ENCODE measurements at regions not wholly inside any gene's neighbourhood (a gene's known extent, or its start where the extent isn't known, plus 50 kb on each side); places are given as distances from the start of the nearest gene placed in this dataset.
"Not testable (repeated sequence)": the region's sequence is repeated elsewhere in the genome, so short reads cannot be mapped to it uniquely, and the experiment has no call there.

DNA sequence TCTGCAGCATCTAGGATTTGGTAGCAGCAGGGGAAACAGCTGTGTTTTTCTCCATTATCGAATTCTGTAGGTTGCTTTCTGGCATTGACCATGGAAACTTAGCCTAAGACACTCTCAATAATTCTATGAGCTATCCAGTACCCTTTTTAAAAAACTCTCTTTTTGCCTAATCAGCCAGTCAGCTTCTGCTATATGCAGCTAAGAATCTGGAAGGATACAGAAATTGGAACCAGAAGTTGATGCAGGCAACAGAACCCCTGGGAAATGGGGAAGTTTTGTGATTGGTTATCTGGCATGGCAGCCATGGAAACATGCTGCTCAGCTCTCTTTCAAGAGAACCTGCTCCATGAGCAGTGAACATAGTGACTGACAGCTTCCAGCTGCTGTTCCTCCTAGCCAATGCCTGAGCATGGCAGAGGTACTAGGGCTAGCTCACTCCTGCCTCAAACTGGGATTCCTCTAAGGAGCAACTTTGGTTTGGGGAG lies 417.6 kb upstream of the MAOA start:
- DNase-seq = no peak

DNA sequence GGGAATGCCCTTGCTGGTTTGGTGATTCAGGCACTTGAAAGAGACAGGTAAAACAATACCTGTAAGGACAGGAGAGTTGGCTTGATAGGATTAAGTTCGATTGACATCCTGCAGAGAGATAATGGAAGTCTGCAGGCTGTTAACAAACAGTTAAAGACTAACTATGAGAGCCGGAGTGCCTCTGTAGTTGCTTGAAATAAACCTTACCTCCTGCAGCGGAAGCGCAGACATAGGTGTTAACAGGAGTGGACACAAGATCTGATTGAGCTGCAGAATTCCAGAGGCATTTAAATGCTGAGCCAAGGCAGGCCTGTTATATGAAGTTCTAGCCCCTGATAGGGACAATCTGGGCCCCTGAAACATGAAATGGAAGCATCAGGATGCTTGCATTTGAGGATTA lies 416.7 kb upstream of the MAOA start:
- DNase-seq = no peak

DNA sequence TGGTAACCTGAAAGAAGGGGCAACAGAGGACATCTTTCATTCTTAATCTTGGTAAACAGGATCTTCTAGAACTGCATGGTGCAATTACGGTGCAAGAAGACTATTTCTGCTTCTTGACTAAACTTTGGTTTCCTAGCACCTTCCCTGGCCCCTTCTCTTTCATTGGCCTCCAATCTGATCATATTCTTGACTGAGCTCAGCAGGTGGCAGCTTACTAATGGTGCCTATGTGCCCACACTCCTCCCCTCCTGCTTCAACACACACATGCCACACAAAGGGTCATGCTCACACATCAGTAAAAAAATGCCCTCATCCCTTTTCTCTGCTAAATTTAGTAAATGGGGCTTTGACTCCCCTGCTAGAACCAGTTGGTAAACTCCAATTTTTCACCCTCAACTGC lies 400.5 kb upstream of the MAOA start:
- no peak for DNase-seq

DNA sequence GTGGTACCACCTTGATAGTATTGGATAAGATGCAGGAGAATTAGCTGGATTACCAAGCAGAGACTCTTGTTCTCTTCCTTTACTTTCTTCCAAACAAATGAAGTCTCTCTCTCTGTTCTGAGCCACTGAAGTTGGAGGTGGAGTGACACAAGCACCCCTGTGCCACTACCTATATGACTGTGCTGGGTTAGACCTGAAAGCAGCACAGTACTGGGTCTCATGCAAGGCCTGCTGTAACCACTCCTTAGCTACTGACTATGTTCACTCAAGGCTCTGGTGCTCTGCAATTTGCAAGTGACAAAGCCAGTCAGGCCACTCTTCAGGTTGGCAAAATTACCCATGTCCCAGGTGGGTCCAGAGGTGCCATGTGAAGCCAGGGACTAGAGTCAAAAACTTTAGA lies 389.6 kb upstream of the MAOA start:
- DNase-seq = no peak

DNA sequence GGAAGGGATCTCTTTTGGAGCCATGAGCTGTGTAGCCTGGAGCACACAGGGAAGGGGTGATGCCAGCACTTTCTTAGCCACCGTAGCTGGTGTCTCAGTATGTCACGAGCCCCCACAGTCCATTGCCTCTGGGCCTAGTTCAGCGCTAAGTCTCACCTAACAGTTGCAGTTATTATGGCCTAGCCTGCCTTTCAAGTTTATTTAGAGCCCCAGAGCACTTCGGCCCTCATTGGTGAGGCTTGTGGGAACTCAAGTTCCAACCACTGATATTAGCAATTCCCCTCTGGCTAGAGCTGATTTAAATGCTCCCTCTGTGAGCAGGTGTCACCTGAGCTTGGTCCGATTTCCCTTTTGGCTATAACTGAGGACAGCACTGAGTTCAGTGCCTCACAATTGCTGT lies 388.4 kb upstream of the MAOA start:
- DNase-seq = no peak

DNA sequence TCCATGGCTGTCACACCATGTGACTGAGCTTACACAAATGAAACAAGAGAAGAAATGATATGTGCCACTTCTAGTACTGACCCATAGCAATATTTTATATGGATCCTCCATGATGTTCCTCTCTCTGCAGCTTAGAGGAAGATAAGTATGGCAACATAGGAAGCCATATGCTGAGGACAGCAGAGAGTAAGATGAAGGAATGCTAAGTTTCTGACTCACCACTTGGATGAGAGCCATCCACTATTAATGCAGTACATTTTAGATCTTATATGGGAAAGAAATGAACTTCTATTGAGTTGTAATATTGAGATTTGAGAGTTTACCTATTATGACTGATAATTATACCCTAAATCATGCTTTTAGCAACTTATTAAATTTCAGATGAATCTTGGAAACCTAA lies 386.9 kb upstream of the MAOA start:
- DNase-seq = no peak

DNA sequence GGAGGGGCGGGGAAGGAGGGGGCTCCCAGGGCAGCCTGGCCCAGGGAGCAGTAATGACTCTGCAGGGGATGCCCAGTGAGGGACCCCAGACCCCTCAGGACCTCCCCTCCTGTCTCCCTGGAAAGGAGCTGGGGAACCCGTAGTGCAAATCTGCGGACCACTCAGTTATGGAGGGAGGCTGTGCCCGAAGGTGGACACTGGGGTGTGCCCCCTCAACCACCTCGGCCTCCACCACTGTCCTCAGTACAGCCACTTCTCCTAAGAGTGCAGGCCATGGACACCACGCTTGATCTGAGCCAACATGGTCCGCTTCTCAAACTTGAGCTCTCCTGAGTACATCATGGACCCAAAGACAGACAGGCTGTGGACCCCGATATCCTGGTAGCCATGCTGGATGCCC lies 378.2 kb upstream of the MAOA start:
- DNase-seq = no peak

DNA sequence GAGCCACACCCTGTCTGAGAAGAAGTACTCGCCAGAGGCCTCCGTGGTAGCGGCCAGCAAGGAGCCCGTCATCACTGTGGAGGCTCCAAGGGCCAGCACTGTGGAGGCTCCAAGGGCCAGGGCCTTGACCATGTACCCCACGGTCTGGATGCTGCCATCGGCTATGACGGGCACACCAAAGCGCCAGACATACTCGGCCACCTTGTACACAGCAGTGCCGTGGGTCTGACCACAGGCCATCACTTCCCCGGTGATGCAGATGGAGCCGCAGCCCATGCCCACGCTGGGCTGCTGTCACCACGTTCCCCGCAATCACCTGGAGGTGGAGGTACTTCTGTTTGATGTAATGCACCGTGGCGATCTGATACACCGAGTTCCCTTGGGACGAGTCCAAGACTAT lies 377.7 kb upstream of the MAOA start:
- DNase-seq = no peak

DNA sequence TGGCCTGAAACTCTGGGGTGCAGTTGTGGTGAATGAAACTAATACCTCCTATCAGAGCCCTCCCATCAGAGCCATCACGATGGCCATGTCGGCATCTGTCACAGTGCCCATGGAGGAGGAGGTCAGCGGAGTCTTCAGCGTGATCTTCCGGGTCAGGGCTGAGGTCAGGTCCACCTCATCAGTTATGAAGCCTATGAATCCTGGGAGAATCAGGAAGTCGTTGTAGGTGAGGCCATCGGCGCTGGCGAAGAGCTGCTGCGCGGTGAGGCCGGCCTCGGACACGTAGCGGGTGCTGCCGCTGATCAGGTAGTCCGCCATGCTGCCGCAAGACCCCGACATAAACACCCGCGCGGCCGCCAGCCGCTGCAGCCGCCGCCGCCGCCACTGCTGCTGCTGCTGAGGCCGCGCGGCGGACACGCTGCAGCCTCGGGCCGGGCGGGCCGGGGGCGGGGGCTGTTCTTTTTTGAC lies 376.7 kb upstream of the MAOA start:
- DNase-seq = no peak

DNA sequence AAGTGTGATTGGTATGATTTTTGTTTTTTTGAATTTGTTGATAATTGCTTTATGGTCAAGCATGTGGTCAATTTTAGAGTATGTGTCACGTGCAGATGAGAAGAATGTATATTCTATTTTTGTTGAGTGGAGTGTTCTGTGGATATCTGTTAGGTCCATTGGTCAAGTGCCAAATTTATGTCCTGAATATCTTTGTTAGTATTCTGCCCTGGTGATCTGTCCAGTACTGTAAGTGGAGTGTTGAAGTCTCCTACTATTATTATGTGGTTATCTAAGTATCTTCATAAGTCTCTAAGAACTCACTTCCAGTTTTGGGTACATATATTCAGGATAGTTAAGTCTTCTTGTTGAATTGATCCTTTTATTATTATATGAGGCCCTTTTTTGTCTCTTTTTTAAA lies 372.9 kb upstream of the MAOA start:
- DNase-seq = no peak

DNA sequence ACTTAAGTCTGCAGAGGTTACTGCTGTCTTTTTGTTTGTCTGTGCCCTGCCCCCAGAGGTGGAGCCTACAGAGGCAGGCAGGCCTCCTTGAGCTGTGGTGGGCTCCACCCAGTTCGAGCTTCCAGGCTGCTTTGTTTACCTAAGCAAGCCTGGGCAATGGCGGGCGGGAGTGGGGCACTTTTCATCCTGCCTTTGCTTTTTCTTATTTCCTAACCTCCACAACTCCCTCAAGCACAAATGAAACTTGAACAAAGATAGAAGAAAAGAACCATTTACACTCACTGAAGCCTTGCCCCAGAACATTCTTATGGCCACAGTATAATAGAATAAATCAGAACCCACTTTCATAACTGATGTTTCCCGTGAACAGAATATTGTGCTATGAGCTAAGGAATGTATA lies 344.5 kb upstream of the MAOA start:
- DNase-seq = not testable (repeated sequence)

DNA sequence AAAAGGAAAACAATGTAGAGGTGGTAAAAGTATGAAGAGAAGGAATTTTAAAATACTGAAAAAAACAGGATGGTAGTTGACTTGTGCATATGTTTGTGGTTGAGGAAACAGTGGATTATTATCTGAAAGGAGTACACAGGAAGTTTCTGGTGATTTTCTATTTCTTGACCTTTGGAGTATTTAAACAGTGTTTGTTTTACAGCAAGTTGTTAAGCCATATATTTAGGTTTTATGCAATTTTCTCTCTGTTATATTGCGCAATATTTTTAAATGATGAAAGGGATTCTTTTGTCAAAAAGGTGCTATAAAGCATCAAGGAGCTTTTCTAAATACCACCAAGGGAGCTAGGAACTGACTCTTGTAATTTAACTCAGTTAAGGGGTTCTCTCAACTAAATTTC lies 343.1 kb upstream of the MAOA start:
- DNase-seq = no peak

DNA sequence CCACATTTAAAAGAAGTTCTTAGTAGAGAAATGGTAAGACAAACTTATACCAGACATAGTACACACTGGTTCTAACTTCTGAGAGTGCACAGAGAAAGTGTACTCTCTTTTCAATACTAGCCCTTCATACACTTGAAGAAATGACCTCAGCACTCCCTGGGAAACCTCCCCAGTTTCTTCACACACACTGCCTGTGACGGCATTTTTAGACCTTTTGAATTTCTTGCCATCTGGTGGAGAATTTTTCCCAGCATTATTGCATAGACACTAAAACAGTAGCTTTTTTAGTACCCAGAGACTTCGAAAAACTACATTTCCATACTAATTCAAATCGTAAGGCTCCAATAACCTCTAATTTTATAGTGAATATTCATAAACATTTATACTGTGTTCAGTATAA lies 341.6 kb upstream of the MAOA start:
- DNase-seq = no peak

DNA sequence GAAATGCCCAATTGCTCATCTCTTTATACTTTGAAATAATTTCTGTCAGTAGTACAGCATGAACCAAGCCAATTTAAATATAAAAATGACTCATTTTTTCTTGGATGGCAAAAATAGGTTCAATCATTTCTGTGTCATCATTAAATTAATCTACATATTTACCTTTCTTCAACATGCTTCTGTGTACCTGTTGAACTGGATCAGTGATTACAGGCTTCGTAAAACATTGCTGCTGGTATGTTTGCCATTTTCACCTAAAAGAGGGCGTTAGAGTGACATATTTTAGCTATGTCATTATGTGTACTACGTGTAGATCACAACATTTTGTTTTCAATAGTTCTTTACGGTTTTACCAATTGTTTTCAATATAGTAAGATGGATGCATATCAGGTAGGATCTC lies 340.5 kb upstream of the MAOA start:
- DNase-seq = no peak

DNA sequence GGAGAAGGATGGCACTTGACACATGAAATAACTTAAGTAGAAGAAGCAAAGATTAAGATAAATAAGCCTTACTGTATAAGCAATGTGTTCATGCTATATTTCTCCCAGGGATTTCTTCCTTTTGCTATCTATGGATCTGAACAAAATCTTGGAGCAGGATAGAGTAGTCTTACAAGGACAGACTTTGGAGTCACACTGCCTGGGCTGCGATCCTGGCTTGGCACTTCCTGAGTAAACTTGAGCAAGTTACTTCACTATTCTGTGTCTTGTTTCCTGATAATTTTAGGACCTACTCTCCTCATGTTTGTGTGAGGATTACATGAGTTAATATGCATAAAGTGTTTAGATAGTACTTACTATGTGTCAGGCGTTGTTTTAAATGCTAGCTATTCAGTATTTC lies 340.0 kb upstream of the MAOA start:
- DNase-seq = no peak

DNA sequence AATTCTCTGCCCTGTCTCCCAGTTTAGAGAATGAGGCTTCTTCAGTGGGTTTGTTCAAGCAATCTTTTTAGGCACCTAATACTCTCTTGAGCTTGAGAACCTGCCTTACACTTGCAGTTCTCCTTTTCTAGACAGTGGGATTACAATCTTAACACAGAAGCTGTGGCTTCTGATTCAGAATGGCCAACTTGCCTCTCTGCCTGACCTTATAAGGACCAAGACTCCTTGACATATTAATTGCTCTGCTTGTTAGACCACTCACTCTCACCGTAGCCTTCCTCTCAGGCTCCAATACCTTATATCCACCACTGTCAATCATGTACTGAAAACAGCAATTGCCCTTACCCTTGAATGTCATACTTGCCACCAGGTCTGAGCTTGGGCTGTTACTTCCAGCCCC lies 338.7 kb upstream of the MAOA start:
- no peak for DNase-seq

DNA sequence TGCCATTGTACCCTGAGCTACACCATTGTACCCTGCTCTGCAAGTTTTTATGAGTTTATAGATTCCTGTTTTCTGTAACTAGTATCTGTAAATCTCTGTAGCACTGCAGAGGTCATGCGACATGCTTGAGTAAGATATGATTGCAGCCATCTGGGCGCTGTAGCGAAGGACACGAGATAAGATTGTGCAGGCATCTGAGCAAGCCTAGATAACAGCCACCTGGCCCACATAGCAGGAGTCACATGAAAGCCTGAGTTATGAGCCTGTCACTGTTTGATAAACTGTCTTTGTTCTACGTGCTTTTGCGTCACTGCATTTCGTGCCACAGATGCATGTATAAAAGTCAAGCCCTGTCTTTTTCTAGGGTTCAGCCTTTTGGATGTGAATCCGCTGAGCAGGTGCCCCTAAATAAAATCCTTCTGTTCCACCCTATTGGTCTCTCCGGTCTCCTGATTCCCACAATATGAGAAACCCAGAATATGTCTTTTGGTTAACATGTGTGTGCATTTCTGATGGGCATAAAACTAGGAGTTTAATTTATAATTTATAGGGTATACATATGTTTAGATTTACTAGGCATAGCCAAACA lies 327.6 kb upstream of the MAOA start:
- DNase-seq = no peak

DNA sequence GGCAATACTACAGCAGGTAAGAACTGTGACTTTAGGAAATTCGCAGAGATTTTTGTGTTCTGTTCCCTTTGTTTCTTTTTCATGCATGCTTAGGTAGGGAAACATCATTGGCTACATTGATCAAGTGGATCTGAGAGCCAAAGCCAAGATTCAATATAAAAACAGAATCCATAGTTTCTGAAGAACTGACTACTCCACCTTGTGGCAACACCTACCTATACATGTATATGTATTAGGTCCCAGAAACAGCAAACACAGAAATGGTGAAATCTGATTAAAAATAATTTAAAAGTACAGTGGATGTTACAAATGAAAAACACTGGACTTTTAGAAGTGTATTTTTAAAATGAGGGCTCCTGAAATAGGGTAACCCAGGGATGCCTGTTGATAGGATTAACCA lies 322.6 kb upstream of the MAOA start:
- no peak for DNase-seq

DNA sequence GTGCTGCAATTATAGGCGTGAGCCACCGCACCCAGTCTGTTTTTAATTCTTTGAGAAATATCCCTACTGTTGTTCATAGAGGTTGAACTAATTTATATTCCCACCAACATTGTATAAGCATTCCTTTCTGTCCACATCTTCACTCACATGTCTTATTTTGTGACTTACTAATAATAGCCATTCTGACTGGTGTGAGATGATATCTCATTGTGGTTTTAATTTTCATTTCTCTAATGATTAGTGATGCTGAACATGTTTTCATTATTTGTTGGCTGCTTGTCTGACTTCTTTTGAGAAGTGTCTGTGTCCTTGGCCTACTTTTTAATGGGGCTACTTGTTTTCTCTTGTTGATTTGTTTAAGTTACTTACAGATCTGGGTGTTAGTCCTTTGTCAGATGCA lies 310.9 kb upstream of the MAOA start:
- DNase-seq = no peak

DNA sequence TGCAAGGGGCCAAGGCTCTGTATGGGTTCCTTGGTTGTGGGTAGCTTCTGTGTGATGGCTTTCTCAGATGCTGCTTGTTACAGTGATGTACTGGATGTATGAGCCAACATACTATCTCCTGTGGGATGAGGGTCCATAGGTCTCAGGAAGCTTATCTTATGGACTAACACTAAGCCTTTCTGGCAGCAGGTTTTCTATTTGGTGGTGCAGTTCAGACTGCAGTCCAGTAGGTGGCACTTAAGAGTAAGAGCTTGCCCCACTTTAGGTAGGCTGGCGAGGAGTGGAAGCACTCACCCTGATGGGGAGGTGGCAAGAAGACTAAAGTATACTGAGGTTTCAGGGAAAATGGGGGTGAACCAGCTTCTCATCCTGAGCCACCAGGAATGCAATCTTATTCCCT lies 306.7 kb upstream of the MAOA start:
- DNase-seq = peak in 1 of 2 experiments; percentile 3

DNA sequence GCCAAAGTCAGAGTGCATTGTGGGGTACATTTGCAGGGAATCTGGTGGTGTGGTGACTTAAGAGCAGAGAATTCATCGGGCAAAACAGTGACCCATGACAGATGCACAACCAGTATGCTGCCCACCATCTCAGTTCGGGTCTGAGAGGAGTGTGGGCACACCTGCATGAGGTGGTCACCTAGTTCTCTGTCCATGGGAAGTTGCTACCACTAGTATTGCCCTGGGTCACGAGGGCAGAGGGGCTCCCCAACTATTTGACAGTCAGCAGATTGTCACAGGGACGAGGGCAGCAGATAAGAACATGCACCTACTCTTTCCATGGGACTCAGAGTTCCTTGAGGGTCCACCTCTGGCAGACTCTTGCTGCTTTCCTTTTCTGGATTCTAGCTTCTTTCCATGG lies 305.2 kb upstream of the MAOA start:
- no peak for DNase-seq

DNA sequence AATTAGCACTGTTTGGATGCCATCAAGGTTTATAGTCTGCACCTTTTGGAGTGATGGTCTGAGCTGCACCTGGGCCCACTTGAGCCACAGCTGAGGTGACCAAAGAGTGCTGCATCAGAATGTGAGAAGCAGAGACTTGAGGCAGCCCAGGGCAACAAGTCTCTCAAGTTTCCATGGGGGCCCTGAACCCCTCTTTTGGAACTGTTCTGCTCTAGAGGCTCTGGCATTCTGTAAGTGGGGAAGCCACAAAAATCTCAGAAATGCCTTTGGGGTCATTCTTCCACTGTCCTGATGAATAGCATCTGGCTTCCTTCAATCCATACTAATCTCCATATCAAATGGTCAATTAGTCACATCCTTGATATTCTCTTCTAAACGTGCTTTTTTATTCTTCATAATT lies 298.4 kb upstream of the MAOA start:
- DNase-seq = no peak

DNA sequence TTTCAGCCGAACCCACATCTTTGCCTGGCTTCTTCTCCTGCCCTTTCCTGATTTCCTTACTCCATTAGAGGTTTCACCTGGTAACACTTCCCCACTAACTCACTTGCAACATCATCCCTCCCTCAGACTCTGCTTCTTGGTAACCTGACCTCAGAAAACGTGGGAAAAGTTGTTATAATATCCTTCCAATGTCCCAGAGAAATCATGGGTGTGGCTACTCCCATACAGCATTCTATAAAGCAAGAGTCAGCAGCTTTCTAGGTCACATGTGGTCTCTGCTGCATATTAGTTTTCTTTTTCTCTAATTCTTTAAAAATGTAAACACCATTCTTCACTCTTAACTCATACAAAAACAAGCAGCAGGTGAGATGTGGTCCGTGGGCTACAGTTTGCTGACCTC lies 283.1 kb upstream of the MAOA start:
- no peak for DNase-seq

DNA sequence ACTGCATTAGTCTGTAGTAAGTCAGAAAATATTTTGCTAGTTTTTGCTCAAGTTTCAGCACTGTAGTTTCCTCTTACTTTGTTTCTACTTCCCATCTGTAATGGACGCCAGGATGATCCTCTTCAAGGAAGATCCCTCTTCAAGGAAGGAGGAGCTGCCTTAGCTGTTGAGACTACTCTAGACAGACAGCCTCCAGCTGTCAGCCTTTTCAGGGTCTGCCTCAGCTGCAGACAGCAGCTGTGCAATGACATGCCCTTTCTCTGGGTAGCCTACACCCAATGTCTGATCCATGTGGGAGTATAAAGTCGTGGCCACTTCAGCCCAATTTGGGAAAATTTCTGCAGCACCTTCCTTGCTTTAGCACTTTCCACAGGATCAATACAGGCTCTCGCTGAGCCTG lies 281.0 kb upstream of the MAOA start:
- no peak for DNase-seq

DNA sequence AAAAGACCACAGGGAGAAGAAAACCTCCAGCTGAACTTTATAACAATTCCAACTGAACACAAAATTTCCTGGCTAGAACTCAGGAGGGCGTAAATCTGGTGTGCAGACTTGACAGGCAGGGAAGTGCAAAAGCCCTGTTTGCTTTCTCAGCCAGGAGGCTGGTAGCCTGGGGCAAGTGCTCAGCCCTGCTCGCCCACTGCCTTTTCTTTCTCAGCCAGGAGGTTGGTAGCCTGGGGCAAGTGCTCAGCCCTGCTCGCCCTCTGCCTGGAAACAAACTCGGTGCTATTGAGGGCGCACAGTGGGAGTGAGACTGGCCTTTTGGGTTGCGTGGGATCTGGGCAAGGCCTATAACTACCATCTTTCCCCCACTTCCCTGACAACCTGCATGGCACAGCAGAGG lies 275.4 kb upstream of the MAOA start:
- DNase-seq = no peak

DNA sequence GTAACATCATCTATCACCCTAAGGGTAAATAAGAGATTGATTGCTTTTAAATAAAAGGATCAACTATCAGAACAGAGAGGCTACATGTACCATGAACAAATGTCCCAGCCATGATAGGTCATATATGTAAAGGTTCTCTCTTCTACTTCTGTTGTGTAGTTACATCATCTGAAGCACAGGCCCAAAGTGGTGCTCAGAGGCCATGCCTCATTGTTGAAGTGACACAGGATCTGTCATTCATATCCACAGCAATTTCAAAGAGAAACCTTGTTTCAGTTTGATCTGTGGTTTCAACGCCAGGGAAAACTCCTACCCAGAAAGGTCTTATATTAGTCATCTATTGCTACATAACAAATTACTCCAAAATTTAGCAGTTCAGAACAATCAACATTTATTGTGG lies 269.2 kb upstream of the MAOA start:
- no peak for DNase-seq

Data from SW 1271 (cell line).